ENCODE measurements at regions not wholly inside any gene's neighbourhood (a gene's known extent, or its start where the extent isn't known, plus 50 kb on each side); places are given as distances from the start of the nearest gene placed in this dataset.

DNA sequence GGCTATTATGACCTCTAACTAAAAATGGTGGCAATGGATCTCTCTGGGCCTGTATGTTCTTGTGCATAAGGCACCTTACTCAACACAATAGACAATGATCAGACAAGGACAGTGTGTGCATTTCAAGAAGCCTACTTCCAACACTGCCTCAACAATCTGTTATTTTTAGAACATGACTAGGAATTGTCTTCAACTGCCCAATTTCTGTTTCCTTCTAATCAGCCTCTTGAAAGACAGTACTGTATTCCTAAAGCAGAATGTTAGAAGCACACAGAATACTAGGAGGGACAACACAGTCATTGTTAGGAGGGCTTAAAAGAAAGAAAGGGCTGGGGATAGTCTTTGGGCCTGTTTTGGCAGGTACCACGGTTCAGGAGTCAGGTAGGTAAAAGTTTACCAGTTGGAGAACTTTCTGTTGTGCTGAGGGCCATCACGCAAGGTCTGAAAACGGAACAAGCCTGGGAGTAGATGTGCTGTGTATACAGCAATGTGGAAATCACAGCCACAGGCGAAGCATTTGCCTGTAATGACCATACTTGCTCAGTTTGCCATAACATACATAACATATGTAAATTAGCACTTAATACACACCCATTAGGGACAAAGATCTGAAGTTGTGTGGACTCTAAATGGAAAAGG is 100.8 kb upstream of the ATXN3L start:
- WGBS (ENCODE audit: insufficient coverage), result no CpG with 5 or more reads among the region's 4 CpGs
- Histone ChIP-seq H3K4me3 (ENCODE audit: control insufficient read depth in 1 of 2, extremely low read depth in 1 of 2, low read length in 1 of 2) (no peak overlapping the region), H3K36me3 (ENCODE audit: control insufficient read depth in 2 of 2, extremely low read depth in 1 of 2, insufficient read depth in 1 of 2, low read length in 1 of 2) (no peaks in the 10 kb centered on the region), H3K4me1 (ENCODE audit: control insufficient read depth in 1 of 2, extremely low read depth in 1 of 2, insufficient read depth in 2 of 2, low read length in 2 of 2) (no peaks in the 10 kb centered on the region), H3K27ac (ENCODE audit: low read length) (no peak overlapping the region), H3K9me3 (no peaks in the 10 kb centered on the region), H3K27me3 (replicated peaks in 1 of 2; ENCODE audit: control insufficient read depth in 2 of 2, extremely low read depth in 1 of 2, insufficient read depth in 2 of 2, low read length in 1 of 2) (no peaks in the 10 kb centered on the region)
- Mint-ChIP-seq H3K27me3 (peaks cover 0 to 37% of the 10 kb centered on the region in 2 donors), H3K4me1 (peaks cover 0 to 12% (median 8%) of the 10 kb centered on the region in 3 donors), H3K27ac (no peak overlapping the region), H3K4me3 (no peak overlapping the region), H3K36me3 (no peaks in the 10 kb centered on the region), H3K9me3 (no peaks in the 10 kb centered on the region)
- DNase-seq, result no peak
- ChIA-PET CTCF (no interaction called here), POLR2A (no interaction called here)
- ATAC-seq (replicated peaks in 1 of 4), result no peak

DNA sequence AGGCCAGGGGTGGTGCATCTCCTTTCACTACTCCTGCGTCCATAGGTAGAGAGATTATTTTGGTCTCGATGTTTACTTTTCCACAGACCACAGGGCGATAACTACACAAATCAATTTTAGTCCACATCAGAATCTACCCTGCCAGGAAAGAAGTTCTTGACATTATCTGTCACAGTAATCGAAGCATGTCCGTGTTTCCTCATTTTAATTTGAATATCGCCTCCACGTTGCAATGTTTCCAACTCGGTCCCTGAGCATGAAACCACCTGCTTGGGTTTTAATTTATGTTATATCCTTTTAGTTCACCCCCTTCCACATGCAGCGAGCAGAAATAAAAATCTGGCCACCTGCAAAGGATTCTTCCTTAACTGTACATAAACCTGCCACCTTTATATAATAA is 100.1 kb upstream of the ATXN3L start:
- ChIA-PET CTCF (no interaction called here), POLR2A (no interaction called here)
- H3K4me3 ChIP-seq (ENCODE audit: control insufficient read depth in 1 of 2, extremely low read depth in 1 of 2, low read length in 1 of 2), result no peak overlapping the region
- H3K9me3 Mint-ChIP-seq, result no peaks in the 10 kb centered on the region
- H3K4me1 Mint-ChIP-seq, result peaks cover 0 to 12% (median 8%) of the 10 kb centered on the region in 3 donors
- H3K4me3 Mint-ChIP-seq, result no peak overlapping the region
- H3K9me3 ChIP-seq, result no peaks in the 10 kb centered on the region
- no peaks in the 10 kb centered on the region for H3K36me3 ChIP-seq (ENCODE audit: control insufficient read depth in 2 of 2, extremely low read depth in 1 of 2, insufficient read depth in 1 of 2, low read length in 1 of 2)
- peaks cover 0 to 43% of the 10 kb centered on the region in 2 donors for H3K27me3 Mint-ChIP-seq
- no peak for ATAC-seq (replicated peaks in 1 of 4)
- no peaks in the 10 kb centered on the region for H3K4me1 ChIP-seq (ENCODE audit: control insufficient read depth in 1 of 2, extremely low read depth in 1 of 2, insufficient read depth in 2 of 2, low read length in 2 of 2)
- H3K27me3 ChIP-seq (replicated peaks in 1 of 2; ENCODE audit: control insufficient read depth in 2 of 2, extremely low read depth in 1 of 2, insufficient read depth in 2 of 2, low read length in 1 of 2), result no peaks in the 10 kb centered on the region
- H3K27ac Mint-ChIP-seq, result no peak overlapping the region
- no peaks in the 10 kb centered on the region for H3K36me3 Mint-ChIP-seq
- no peak for DNase-seq
- WGBS (ENCODE audit: insufficient coverage), result no CpG with 5 or more reads among the region's 9 CpGs
- H3K27ac ChIP-seq (ENCODE audit: low read length), result no peak overlapping the region

DNA sequence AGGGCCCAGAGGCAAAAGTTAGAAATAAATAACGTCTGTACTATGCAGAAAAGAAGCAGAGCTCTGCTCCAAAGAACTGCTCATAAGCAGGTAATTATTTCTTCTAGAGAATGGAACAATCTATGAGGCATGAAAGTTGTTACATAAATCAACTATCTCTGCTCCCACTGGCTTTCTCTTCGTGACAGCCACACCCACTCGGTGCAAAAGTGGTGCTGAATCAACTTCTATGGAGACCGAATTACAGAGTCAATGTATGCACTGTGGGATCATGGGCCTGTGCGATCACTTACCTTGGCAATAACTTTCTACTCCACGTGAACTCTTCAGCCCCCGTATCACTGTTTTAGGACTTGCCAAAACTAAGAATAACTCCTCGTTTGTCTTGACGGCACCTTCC is 99.4 kb upstream of the ATXN3L start:
- Mint-ChIP-seq H3K4me1 (peaks cover 0 to 12% (median 8%) of the 10 kb centered on the region in 3 donors), H3K27me3 (peaks cover 0 to 42% of the 10 kb centered on the region in 2 donors), H3K9me3 (no peaks in the 10 kb centered on the region), H3K27ac (no peak overlapping the region), H3K36me3 (no peaks in the 10 kb centered on the region), H3K4me3 (no peak overlapping the region)
- ChIA-PET POLR2A (no interaction called here), CTCF (no interaction called here)
- DNase-seq (no peak), ATAC-seq (replicated peaks in 1 of 4) (no peak)
- no peaks in the 10 kb centered on the region for H3K27me3 ChIP-seq (replicated peaks in 1 of 2; ENCODE audit: control insufficient read depth in 2 of 2, extremely low read depth in 1 of 2, insufficient read depth in 2 of 2, low read length in 1 of 2)
- H3K36me3 ChIP-seq (ENCODE audit: control insufficient read depth in 2 of 2, extremely low read depth in 1 of 2, insufficient read depth in 1 of 2, low read length in 1 of 2), result no peaks in the 10 kb centered on the region
- no peak overlapping the region for H3K4me3 ChIP-seq (ENCODE audit: control insufficient read depth in 1 of 2, extremely low read depth in 1 of 2, low read length in 1 of 2)
- no peaks in the 10 kb centered on the region for H3K9me3 ChIP-seq
- H3K4me1 ChIP-seq (ENCODE audit: control insufficient read depth in 1 of 2, extremely low read depth in 1 of 2, insufficient read depth in 2 of 2, low read length in 2 of 2), result no peaks in the 10 kb centered on the region
- no peak overlapping the region for H3K27ac ChIP-seq (ENCODE audit: low read length)
- 91% methylated on average over 4 of the region's 9 CpGs for whole genome bisulfite sequencing (ENCODE audit: insufficient coverage)

DNA sequence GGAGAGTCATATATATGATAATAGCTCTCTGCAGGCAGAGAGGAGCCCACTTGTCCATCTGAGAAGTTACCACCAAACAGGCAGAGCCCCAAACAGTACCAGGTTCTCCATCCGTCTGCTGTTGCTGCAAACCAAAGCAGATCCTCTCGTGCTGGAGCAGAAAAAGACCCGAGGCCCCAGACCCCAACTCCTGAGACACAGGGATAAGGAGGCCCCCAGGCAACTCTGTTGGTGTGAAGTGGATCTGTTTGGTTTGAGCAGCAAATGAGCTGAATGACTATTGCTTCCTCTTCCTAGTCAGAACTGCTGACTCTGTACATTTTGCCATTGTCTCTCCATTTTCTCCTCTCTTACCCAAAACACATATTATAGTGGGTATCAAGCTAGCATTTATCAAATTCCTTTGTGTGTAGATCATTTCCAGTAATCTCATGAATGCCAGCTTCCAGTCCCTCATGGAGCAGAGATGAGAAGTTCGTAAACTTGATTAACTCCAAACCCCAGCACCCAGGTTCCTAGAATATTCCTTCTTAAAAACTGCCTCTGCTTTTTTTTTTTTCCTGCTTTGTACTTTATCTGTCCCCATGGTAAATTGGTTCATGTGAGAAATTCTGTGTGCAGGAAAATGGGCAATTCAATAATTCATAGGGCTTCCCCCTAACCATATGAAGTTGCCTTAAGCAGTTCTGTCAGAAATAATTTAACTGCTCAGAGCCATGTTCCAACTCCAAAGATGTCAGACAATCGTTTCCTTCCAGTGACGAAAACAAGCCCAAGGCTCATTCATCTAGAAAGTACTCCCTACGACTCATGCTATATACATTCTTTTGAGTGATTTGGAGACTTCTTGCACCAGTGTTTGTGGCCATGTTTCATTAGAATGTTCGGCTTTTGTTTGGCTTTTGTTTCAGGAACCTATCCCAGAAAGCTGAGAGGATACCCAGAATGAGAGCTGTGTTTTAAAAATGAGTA is 98.6 kb upstream of the ATXN3L start:
- Histone ChIP-seq H3K4me3 (ENCODE audit: control insufficient read depth in 1 of 2, extremely low read depth in 1 of 2, low read length in 1 of 2) (no peak overlapping the region), H3K27ac (ENCODE audit: low read length) (no peak overlapping the region), H3K36me3 (ENCODE audit: control insufficient read depth in 2 of 2, extremely low read depth in 1 of 2, insufficient read depth in 1 of 2, low read length in 1 of 2) (no peaks in the 10 kb centered on the region), H3K9me3 (peaks cover 4% of the 10 kb centered on the region), H3K27me3 (replicated peaks in 1 of 2; ENCODE audit: control insufficient read depth in 2 of 2, extremely low read depth in 1 of 2, insufficient read depth in 2 of 2, low read length in 1 of 2) (no peaks in the 10 kb centered on the region), H3K4me1 (ENCODE audit: control insufficient read depth in 1 of 2, extremely low read depth in 1 of 2, insufficient read depth in 2 of 2, low read length in 2 of 2) (no peaks in the 10 kb centered on the region)
- ChIA-PET POLR2A (interaction anchor here (0.6 to 0.7 kb wide), 2 partner anchors 47 to 112 kb away, joined by 5 to 9 read pairs; no protein-coding TSS in a partner anchor), CTCF (no interaction called here)
- peaks cover 0 to 12% (median 8%) of the 10 kb centered on the region in 3 donors for H3K4me1 Mint-ChIP-seq
- no peak for DNase-seq
- no peak for ATAC-seq (replicated peaks in 1 of 4)
- H3K9me3 Mint-ChIP-seq, result no peaks in the 10 kb centered on the region
- H3K4me3 Mint-ChIP-seq, result no peak overlapping the region
- no peak overlapping the region for H3K27ac Mint-ChIP-seq
- 50% methylated on average over 1 of the region's 8 CpGs for WGBS (ENCODE audit: insufficient coverage)
- H3K36me3 Mint-ChIP-seq, result no peaks in the 10 kb centered on the region
- H3K27me3 Mint-ChIP-seq, result peaks cover 0 to 39% of the 10 kb centered on the region in 2 donors

DNA sequence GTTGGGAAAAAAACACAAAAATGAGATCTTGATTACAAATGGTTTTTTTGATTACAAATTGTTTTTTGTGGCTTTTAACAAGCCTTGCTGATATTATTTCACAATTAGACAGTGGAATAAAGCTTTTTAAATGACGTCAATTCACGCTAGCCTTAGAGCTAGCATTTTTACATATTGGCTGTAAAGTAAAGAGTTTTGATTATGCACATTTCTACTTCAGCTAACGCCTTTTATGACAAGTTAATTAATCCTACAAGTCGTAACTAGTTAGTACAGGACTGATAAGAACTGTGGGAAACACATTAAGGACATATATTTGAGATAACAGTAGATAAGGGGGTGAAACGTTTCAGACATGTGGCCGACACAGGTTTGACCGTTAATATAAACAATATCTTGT is 95.7 kb upstream of the ATXN3L start:
- ChIA-PET POLR2A (no interaction called here), CTCF (no interaction called here)
- no peak overlapping the region for H3K4me3 Mint-ChIP-seq
- H3K27me3 Mint-ChIP-seq, result peaks cover 0 to 32% of the 10 kb centered on the region in 2 donors
- H3K27ac Mint-ChIP-seq, result no peak overlapping the region
- DNase-seq, result no peak
- Histone ChIP-seq H3K36me3 (ENCODE audit: control insufficient read depth in 2 of 2, extremely low read depth in 1 of 2, insufficient read depth in 1 of 2, low read length in 1 of 2) (no peaks in the 10 kb centered on the region), H3K27ac (ENCODE audit: low read length) (no peak overlapping the region), H3K4me1 (ENCODE audit: control insufficient read depth in 1 of 2, extremely low read depth in 1 of 2, insufficient read depth in 2 of 2, low read length in 2 of 2) (no peaks in the 10 kb centered on the region), H3K27me3 (replicated peaks in 1 of 2; ENCODE audit: control insufficient read depth in 2 of 2, extremely low read depth in 1 of 2, insufficient read depth in 2 of 2, low read length in 1 of 2) (no peaks in the 10 kb centered on the region), H3K9me3 (peaks cover 4% of the 10 kb centered on the region), H3K4me3 (ENCODE audit: control insufficient read depth in 1 of 2, extremely low read depth in 1 of 2, low read length in 1 of 2) (no peak overlapping the region)
- WGBS (ENCODE audit: insufficient coverage), result no CpG with 5 or more reads among the region's 7 CpGs
- H3K9me3 Mint-ChIP-seq, result no peaks in the 10 kb centered on the region
- ATAC-seq (replicated peaks in 1 of 4), result no peak
- H3K4me1 Mint-ChIP-seq, result peaks cover 0 to 8% (median 0%) of the 10 kb centered on the region in 3 donors
- no peaks in the 10 kb centered on the region for H3K36me3 Mint-ChIP-seq

DNA sequence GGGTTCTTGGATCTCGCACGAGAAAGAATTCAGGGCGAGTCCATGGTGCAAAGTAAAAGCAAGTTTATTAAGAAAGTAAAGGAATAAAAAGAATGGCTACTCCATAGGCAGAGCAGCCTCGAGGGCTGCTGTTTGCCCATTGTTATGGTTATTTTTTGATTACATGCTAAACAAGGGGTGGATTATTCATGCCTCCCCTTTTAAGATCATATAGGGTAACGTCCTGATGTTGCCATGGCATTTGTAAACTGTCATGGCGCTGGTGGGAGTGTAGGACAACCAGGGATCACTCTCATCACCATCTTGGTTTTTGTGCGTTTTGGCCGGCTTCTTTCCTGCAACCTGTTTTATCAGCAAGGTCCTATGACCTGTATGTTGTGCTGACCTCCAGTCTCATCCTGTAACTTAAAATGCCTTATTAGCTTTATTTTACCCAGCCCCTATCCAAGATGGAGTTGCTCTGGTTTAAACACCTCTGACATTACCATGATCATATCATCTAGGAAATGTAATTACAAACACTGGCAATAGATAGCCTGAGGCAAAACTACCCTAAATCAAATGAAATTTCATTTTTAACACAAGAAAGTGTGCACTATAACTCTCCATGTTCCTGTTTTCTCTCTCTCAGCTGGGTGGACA is 94.3 kb upstream of the ATXN3L start:
- H3K27ac Mint-ChIP-seq, result no peak overlapping the region
- Histone ChIP-seq H3K27me3 (replicated peaks in 1 of 2; ENCODE audit: control insufficient read depth in 2 of 2, extremely low read depth in 1 of 2, insufficient read depth in 2 of 2, low read length in 1 of 2) (no peaks in the 10 kb centered on the region), H3K9me3 (peaks cover 4% of the 10 kb centered on the region), H3K4me3 (ENCODE audit: control insufficient read depth in 1 of 2, extremely low read depth in 1 of 2, low read length in 1 of 2) (no peak overlapping the region), H3K4me1 (ENCODE audit: control insufficient read depth in 1 of 2, extremely low read depth in 1 of 2, insufficient read depth in 2 of 2, low read length in 2 of 2) (no peaks in the 10 kb centered on the region), H3K27ac (ENCODE audit: low read length) (no peak overlapping the region), H3K36me3 (ENCODE audit: control insufficient read depth in 2 of 2, extremely low read depth in 1 of 2, insufficient read depth in 1 of 2, low read length in 1 of 2) (no peaks in the 10 kb centered on the region)
- POLR2A ChIA-PET, result no interaction called here
- CTCF ChIA-PET, result no interaction called here
- H3K27me3 Mint-ChIP-seq, result peaks cover 0 to 31% of the 10 kb centered on the region in 2 donors
- no peaks in the 10 kb centered on the region for H3K36me3 Mint-ChIP-seq
- no peak for ATAC-seq (replicated peaks in 1 of 4)
- no peaks in the 10 kb centered on the region for H3K9me3 Mint-ChIP-seq
- WGBS (ENCODE audit: insufficient coverage), result no CpG with 5 or more reads among the region's 8 CpGs
- no peak overlapping the region for H3K4me3 Mint-ChIP-seq
- peaks cover 0 to 6% (median 0%) of the 10 kb centered on the region in 3 donors for H3K4me1 Mint-ChIP-seq
- DNase-seq, result no peak
